Middle frontal gyrus (tissue), 1 donor: ENCODE measurements at regions not wholly inside any gene's neighbourhood (a gene's known extent, or its start where the extent isn't known, plus 50 kb on each side); places are given as distances from the start of the nearest gene placed in this dataset.

Experiments
- DNase-seq: peaks from one replicate; pipeline ENCODE4 v3.0.0-alpha.2; 2015; ENCODE audit warnings: low spot score; ENCODE audit errors: extremely low spot score

DNA sequence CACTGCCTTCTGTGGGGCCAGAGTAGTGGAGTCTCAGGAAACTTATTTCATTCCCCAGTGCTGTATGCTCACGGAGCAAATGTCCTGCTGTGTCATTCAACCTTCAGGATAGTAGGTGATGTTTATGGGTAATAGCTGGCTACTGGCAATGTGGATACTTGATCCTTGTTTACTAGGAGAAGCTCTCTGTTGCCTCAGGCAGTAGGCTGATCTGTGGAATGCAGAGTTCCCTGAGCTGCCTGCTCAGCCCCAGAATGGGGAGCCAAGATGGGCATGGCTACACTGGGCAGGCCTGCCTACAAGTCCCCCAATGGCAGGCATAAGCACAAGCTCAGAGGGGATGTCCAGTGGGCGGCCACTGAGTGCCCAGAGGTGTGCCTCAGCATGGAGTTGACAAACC is 323.1 kb upstream of the KCNN2 start:
- no peak for DNase-seq

DNA sequence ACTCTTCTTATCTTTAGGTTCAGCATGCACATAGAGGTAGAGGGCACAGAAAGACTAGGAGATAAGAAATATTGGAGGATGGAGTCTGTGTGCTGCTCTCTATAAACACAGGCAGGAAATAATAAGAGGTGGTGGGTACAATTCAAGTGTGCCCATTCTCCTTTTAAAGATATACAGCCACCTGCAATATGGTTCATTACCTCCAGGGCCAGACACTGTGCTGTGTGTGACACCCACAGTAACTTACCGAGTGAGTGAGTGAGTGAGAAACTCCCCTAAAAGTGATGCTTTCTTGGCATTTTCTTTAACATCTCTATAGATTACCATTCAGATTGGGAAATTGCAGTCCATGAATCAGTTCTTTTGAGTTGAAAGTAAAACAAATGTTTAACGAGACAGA is 311.8 kb upstream of the KCNN2 start:
- no peak for DNase-seq

DNA sequence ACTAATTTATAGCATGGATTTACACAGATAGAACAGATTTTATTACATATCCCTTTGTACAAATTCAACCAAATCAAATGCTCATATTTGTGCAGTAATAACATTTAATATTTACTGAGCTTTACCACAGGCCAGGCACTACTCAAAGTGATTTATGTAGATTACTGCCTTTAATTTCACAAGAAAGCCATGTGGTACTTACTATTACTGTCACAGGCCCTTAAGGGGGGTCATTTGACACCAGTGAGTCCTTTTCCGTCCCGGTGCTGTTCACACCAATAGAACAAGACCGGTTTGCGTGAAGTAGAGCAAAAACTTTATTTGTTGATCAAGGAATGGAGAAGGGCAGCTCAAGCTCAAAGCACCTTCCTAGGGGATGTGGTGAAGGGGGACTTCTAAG is 308.5 kb upstream of the KCNN2 start:
- no peak for DNase-seq

DNA sequence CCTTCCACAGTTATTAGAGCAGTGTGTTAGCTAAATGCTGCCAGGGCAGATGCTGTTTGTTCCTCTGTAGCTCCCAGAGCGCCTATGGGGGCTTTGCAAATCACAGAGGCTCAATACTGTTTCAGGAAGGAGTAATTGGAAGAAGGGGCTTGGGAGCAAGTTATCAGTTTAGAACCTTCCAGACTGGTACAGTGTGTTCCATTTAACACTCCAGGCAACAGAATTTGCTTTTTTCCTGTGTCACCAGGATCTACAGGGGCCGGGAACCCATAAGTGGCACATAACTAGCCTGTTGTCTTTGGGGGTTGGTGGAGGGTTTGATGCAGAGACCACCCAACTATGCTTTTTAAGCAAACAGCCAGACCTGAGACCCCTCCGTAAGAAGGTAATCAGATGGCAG is 307.3 kb upstream of the KCNN2 start:
- no peak for DNase-seq

DNA sequence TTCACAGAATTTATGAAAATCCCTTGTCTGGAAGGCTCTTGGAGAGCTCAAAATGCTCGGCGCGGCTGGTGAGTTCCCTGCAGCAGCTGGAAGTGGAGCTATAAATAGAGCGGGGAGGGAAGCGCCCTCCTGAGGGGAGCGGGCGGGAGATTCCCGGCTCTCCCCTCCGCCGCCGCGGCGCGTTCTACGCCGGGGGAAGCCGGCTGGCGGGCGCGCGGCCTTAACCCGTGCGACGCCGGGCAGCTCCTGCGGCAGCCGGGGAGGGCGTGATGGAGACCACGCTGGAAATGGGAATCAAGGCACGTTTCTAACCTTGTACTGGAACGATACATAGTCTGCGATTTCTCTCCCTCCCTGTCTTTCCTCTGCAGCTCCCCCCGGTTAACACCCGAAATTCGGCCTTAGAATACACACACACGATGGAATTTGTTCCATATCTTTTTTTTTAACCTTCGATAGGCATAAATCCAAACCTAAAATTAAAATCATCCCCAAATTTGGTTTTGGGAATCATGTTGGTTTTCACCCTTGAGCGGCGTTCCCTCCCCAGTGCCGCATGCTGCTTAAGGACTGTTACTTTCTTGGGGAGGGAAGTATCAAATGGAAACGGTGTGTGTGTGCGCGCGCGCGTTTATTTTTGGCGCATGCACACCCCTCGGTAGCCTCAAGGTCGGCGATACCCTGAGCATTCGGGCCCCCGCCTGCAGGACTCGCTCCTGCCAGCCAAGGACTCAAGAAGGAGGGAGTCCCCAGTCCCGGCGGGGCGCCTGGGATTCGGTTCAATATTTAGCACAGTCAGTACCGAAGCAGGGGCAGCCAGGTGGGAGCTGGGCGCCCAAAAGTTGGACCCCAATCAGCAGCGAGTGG is 306.3 kb upstream of the KCNN2 start:
- peak; percentile 40 for DNase-seq

DNA sequence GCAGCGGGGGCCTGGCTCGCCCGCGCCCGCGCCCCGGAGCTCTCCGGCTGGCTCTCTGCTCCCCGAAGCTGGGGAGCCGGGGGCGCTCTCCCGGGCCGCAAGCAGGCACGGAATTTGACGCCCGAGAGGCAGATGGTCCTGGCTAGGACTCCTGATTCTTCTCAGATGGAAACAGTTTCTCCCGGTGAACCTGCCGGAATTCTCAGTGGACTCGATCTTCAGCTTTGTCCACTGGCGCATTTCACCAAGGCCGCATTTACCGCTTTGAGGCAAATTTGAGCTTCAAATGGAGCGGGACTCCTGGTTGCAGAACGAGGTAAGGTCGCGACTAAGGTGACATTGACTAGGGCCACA is 305.7 kb upstream of the KCNN2 start:
- DNase-seq: no peak

DNA sequence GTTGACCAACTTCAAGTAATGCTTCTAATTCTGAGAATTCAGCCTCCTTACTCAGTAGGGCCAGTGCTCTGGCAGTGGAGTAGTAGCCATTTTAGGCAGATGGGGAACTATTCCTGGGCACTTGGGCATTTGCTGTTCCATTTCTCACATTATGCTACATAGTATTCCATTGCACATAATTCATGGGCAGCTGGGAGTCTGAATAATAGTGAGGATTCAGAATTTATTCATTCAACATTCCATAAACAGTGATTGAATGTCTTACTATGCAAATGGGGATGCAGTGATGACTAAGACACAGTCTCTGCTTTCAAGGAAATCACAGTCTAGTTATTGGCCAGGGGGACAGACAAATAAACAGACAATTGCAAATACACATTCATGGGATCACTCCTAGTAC is 301.0 kb upstream of the KCNN2 start:
- no peak for DNase-seq

DNA sequence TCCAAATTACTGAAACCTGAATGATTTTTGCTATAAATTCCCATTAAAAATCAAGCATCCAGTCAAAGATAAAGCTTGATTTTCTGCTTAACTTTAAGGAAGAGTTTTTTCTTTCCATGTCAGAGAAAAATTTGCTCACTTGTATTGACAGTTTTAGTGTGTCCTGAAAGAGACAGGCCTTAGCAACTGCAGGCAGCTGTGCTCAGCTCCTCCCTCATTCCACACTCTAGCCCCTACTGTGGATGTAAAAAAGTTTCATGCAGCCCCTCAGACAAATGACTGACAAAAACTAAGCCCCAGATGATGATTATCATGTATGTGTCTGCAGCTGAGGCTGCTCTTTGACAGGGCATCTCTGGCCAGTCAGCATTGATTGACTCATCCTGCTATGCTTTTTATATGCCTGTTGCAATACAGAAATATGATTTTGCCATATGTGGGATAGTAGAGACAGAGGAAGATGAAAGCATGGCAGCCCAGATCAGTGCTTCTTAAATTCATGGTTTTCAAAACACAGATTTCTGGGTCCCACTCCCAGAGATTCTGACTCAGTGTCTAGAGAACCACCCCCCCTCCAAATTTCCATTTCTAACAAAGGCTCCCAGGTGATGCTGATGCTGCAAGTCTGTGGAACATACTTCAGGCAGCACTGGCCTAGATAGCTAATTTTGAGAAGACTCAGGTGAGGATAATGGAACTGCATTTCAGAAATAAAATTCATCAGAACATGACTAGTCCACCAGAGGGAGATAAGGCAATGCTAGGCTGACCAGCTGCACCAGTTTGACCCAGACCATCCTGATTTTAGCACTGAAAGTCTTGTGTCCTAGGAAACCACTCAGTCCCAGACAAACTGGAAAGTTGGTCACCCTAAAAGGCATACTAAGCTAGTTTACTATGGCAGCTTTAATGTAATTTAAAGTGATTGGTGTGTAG is 298.7 kb upstream of the KCNN2 start:
- DNase-seq: no peak

DNA sequence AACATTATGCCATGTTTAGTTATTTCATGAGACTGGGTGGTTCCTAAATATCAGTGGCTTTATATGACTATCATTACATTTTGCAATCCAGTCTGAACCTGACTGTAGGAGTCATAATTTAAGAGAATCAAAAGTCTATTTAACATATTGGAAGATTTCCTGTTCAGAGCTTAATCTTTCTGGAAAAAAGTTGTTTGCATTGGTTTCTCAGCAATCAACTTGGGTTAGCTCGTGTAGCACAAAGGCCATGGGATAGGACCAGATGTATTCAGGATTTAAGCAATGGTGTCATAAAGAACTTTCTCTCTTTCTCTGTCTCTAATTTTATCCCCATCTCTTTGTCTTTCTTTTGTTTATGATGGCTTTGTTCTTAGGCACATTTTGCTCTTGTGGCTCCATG is 296.0 kb upstream of the KCNN2 start:
- no peak for DNase-seq

DNA sequence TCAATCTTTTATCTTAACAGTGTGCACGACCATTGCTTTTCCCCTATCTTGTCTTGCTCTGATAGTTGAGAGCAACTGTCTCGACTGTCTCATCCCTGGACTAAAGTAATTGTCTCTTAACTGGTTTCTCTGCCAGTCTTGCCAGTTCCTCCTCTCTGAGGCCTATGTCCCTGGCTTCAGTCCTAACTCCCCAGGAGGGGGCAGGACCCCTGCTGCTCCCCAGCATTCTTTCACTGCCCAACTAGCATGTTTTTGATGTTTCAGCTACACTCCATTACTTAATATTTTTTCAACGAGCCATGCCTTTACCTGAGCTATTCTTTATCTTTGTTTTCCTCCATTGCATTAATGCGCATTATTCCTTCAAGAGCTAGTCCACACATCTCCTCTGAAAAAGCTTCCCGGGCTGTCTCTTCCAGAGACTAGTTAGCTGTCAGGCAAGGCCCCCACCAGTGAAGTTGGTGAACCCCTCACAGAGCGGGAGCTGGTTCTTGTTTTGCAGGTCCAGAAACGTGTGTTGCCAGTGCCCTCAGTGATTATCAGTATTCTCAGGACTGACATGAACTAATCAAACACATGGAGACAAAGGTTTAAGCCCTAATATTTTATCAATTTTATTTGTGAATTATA is 291.7 kb upstream of the KCNN2 start:
- DNase-seq: no peak

DNA sequence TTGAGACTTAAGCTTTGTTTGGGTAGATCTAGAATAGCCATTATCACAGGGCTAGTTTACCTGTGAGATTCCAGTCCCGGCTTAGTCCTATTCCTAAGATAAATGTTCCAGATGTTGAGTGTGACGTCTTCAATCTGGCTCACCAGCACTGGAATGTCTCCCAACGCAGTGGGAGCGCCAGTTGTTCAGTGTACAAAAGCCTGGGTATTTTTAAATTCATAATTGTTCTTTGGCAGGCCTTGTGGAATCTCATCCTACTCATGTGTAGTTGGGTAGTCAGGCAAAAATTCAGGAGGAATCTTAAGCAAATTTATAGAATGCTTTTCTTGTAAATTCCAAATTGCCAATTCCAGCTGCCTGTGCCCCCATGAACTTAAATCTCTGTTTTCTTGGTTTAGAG is 272.6 kb upstream of the KCNN2 start:
- peak; percentile 18 for DNase-seq

DNA sequence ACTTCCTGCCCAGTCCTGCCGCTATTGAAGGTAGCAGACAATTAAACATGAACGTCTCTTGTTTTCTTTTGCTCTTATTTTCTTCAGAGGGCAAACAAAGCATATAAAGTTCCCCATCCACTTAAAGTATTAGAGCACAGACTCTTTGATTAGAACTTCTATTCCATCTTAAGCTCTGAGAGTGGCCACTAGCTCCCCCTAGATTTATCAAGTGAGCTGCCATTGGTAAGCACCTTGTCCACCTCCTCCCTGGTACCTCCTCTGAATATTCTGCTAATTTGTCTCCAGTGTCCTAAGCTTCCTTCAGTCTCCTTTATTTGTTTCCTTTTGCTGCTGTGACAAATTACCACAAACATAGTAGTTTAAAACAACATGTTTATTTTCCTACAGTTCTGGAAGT is 264.3 kb upstream of the KCNN2 start:
- no peak for DNase-seq

DNA sequence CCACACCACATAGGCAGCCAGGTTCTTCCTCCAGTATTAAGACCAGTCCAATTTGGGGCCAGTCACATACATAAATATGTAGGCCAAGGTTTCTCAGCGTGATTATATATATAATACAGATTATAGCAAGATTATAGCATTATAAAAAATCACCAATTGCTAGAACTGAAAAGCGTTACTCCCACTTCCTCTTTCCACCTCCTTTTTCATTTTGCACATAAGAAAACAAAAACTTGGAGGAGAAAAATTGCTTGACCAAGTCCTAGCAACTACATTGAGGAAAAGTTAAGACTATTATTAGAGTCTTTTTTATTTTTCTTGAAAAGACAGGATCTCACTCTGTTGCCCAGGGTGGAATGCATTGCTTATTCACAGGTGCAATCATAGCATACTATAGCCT is 262.7 kb upstream of the KCNN2 start:
- no peak for DNase-seq

DNA sequence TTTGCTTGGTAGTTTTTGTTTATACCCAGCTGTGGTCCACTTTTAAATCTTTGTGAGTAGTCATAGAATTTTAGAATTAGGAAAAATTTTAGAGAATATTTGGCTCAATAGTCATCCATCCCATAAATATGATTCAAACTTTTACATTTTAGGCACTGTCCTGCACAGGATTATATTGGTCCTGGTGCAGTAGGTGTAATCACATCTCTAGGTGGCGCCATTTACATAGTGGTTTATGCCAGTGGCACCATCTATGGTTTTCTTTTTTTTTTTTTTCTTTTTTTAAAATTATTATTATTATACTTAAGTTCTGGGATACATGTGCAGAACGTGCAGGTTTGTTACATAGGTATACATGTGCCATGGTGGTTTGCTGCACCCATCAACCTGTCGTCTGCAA is 260.7 kb upstream of the KCNN2 start:
- DNase-seq: no peak

DNA sequence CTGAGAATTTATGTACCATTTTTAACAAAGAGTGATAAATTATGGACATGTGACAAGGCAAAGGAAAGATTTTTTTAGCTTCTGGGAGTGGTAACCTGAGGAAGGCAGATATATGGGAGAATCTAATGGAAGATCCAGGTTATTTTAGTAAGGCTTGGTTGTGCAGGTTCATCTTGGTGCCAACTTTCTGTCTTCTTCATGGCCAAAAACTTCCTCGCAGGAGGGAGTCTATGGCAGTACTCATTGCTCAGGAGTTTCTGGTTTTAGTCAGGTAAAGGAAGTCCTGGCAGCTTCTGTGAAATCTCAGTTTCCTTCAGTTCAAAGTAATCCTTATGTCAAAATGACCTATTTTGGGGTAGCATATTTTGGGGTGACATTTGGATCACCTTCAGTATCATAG is 248.3 kb upstream of the KCNN2 start:
- DNase-seq: no peak

DNA sequence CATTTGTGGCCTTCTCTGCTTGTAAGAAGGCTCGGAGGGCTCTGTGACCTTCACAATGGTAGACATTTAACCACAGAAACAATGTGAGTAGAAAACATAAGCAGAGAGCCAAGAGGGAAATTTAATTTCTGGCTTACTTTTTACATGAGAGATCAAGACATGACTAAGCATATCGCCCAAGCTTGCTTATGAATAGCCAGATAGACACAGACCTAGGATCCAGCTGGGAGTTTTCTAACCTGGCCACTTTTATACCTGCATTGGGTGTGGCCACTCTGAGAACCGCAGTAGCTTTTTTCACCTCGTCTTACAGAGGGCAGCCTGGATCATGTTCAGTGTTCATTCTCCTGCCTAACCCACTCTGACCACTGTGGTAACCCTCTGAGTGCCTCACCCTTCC is 244.9 kb upstream of the KCNN2 start:
- DNase-seq: no peak

DNA sequence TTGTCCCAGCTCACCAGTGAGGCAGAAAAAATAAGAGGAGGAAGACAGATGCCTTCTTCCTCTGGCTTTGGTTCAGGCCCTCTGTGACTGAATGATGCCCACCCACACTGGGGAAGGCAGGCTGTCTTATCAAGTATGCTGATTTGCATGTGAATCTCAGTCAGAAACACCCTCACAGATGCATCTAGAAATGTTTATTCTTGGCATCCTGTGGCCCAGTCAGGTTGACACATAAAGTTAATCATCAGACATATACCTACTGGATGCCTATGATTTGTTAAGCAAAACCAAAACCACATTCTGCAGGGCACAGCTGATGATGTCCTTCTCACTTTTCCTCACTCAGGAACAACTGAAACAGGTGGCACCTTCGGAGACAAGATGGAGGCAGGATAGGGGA is 243.4 kb upstream of the KCNN2 start:
- no peak for DNase-seq

DNA sequence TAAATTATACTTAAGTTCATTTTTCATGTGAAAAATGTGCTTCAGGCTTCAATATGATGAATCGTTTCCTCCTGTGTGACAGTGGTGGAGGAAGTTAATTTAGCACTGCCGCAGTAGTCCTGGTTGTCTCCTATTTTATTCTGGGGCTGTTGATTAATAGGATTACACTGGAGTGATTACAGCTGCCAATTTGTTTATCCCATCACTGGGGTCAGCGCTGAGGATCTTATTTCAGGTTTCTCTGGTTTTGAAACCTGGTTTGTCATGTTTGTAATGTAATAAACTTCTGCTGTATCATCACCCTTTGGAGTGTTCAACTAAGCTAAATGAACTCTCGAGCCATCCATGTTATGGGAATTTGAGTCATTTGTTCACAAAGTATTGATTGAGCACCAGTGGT is 241.7 kb upstream of the KCNN2 start:
- no peak for DNase-seq

DNA sequence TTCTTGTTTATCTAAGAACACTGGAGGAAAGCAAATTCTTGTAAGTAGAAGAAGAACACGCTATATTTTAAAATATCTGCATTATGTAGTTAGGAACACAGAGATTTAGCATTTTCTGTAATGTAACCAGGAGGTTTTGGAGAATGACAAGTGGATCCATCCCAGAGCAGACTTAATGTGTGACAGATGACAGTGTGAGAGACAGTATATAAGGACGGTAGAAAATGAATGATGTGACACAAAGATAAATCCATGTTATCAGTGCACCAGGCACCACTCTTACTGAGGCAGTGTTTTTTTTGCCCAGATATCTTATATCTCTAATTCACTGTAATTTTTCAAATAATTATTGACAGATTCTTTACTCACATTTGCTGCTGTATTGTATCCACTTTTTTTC is 239.0 kb upstream of the KCNN2 start:
- DNase-seq: no peak

DNA sequence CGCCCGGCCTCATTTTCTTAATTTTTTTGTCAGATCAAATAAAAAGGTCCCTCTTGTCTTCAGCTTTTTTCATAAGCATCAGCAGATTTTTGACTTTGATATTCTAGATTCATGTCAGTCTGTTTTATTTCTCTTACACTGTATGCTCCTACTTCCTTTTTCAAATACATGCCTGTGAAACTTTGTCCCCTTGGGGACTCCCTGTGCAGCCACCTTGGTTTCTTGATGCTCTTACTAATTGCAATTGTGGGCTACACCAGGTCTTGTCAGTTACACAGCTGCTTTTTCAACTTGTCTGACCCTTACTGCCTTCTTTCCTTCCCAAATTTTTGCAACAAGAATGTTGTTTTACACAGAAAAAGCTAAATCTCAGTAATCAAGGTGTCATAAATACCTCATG is 238.2 kb upstream of the KCNN2 start:
- no peak for DNase-seq

DNA sequence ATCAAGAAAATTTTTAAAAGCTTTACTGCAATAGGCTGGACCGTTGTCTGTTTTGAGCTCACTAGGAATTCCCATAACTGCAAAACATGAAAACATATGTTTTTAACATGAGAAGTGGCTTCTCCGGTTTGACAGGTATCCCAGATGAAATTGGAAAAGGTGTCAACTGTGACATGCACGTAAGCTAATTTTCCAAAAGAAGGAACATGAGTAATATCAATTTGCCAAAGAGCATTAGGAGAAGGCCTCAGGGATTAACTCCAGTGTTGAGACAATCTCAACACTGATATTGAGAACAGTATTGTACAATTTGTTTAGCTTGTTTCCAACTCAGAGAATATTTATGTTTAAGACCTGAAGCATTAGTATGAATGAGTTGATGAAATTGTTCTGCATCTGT is 215.5 kb upstream of the KCNN2 start:
- DNase-seq: no peak

DNA sequence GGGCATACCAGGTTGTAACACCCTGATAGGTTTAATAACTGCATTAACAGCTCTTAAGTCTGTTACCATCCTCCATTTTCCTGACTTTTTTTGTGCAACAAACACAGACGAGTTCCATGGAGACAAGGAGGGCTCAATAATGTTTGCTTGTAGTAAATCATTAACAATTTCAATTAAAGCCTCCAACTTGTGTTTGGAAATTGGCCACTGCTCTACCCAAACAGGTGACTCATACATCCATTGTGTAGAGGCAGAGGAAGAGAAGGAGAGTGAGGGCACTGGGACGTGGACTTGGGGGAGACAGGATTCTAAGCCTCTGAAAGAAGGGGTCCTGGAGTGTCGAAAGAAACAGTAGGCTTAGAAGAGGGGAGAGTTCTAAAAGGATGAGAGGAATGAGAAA is 213.6 kb upstream of the KCNN2 start:
- DNase-seq: no peak
